OCI-LY7 (cell line): ENCODE measurements at regions not wholly inside any gene's neighbourhood (a gene's known extent, or its start where the extent isn't known, plus 50 kb on each side); places are given as distances from the start of the nearest gene placed in this dataset.

ENCODE experiments used
- CTCF ChIP-seq: fragments of 200-600 bp; sonication (generic); conservative IDR thresholded peaks from 2 replicates; pipeline ENCODE4 v1.5.1; 2014; ENCODE audit warnings: mild to moderate bottlenecking, antibody characterized with exemption, low read length, moderate library complexity, mixed read lengths
- EZH2phosphoT487 ChIP-seq: fragments of 200-600 bp; sonication (generic); IDR thresholded peaks from 2 replicates; pipeline ENCODE4 v1.6.1; 2018; ENCODE audit warnings: low read depth, borderline replicate concordance, mild to moderate bottlenecking, mixed run types, antibody characterized with exemption, low read length, moderate library complexity, mixed read lengths

GRCh38 chr18:61943175-61943964 is 50.6 kb upstream of the RNF152 start:
- TF ChIP-seq CTCF = no peak
- no peak for TF ChIP-seq EZH2phosphoT487
